MM.1S (cell line): ENCODE measurements at regions not wholly inside any gene's neighbourhood (a gene's known extent, or its start where the extent isn't known, plus 50 kb on each side); places are given as distances from the start of the nearest gene placed in this dataset.

Experiments used
- DNase-seq: peaks from one replicate; pipeline ENCODE4 v3.0.0-alpha.2; 2015
- H2AFZ ChIP-seq: fragments of 300-600 bp; sonication (generic); 2 replicates; pipeline ENCODE4 v1.6.0; 2016; ENCODE audit warnings: antibody characterized with exemption, low read length
- H3F3A ChIP-seq: fragments of 300-600 bp; sonication (generic); 2 replicates; pipeline ENCODE4 v1.6.1; 2016; ENCODE audit warnings: mild to moderate bottlenecking, antibody characterized with exemption, low read length, moderate library complexity, mixed read lengths; ENCODE audit not compliant: insufficient read depth
- H3K27ac ChIP-seq: fragments of 300-600 bp; sonication (generic); 2 replicates; pipeline ENCODE4 v1.5.1; 2016; ENCODE audit warnings: mild to moderate bottlenecking, low read length
- H3K27me3 ChIP-seq: fragments of 300-600 bp; sonication (generic); replicated peaks from 2 replicates; pipeline ENCODE4 v1.6.0; 2016; ENCODE audit warnings: low read length; ENCODE audit not compliant: insufficient read depth
- H3K36me3 ChIP-seq: fragments of 300-600 bp; sonication (generic); replicated peaks from 2 replicates; pipeline ENCODE4 v1.6.1; 2016; ENCODE audit warnings: mild to moderate bottlenecking, low read length, mixed read lengths; ENCODE audit not compliant: insufficient read depth
- H3K4me1 ChIP-seq: fragments of 300-600 bp; sonication (generic); 2 replicates; pipeline ENCODE4 v1.6.1; 2016; ENCODE audit warnings: low read length, mixed read lengths
- H3K4me2 ChIP-seq: fragments of 300-600 bp; sonication (generic); 2 replicates; pipeline ENCODE4 v1.6.0; 2016; ENCODE audit warnings: low read depth, low read length
- H3K4me3 ChIP-seq: fragments of 300-600 bp; sonication (generic); 2 replicates; pipeline ENCODE4 v1.5.1; 2016; ENCODE audit warnings: low read length, mixed read lengths
- H3K79me2 ChIP-seq: fragments of 300-600 bp; sonication (generic); 2 replicates; pipeline ENCODE4 v1.6.1; 2016; ENCODE audit warnings: mixed run types, low read length, mixed read lengths
- H3K9ac ChIP-seq: fragments of 300-600 bp; sonication (generic); 2 replicates; pipeline ENCODE4 v1.6.1; 2016; ENCODE audit warnings: low read length, mixed read lengths
- H3K9me2 ChIP-seq: fragments of 300-600 bp; sonication (generic); replicated peaks from 2 replicates; pipeline ENCODE4 v1.6.1; 2016; ENCODE audit warnings: mild to moderate bottlenecking, low read length, mixed read lengths; ENCODE audit not compliant: insufficient read depth
- H3K9me3 ChIP-seq: fragments of 300-600 bp; sonication (generic); replicated peaks from 2 replicates; pipeline ENCODE4 v1.6.1; 2016; ENCODE audit warnings: mild to moderate bottlenecking, low read length, mixed read lengths; ENCODE audit not compliant: insufficient read depth
- H4K20me1 ChIP-seq: fragments of 300-600 bp; sonication (generic); 2 replicates; pipeline ENCODE4 v1.6.1; 2016; ENCODE audit warnings: mild to moderate bottlenecking, low read length, moderate library complexity, mixed read lengths; ENCODE audit not compliant: insufficient read depth
- EZH2 ChIP-seq: fragments of 300-600 bp; sonication (generic); optimal IDR thresholded peaks from 2 replicates; pipeline ENCODE3; 2017; ENCODE audit warnings: low read depth, mild to moderate bottlenecking, antibody characterized with exemption, low read length, mixed read lengths
- EZH2phosphoT487 ChIP-seq: fragments of 300-600 bp; sonication (generic); IDR thresholded peaks from 2 replicates; pipeline ENCODE4 v1.6.1; 2018; ENCODE audit warnings: antibody characterized with exemption, low read length
- TF ChIP-seq, protein P1 (sequence below): fragments of 300-600 bp; sonication (generic); IDR thresholded peaks from 2 replicates; pipeline ENCODE4 v1.5.1; 2016; ENCODE audit warnings: antibody characterized with exemption, low read length, mixed read lengths

DNA sequence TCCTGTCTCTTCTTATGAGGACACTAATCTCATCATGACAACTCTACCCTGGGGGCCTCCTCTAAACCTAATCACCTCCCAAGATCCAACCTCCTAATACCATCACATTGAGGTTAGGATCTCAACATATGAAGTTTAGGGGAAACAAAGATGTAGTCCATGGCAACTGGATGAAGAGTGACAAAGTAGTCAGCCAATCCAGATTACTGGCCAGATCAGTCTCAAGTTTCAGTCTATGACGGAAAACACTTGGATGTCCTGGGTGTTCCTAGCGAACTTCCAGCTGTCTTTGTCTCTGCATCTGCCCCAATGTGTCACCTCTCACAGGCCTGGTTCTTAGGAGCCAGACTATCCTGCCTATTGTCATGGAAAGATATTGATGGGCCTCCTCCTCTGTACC, 630.8 kb downstream of the AACS start:
- no peaks in the 10 kb centered on the region for H3K4me1 ChIP-seq
- no peaks in the 10 kb centered on the region for H4K20me1 ChIP-seq
- no peak overlapping the region for H3K9ac ChIP-seq
- no peaks in the 10 kb centered on the region for H3K9me3 ChIP-seq
- TF ChIP-seq, protein P1, sequence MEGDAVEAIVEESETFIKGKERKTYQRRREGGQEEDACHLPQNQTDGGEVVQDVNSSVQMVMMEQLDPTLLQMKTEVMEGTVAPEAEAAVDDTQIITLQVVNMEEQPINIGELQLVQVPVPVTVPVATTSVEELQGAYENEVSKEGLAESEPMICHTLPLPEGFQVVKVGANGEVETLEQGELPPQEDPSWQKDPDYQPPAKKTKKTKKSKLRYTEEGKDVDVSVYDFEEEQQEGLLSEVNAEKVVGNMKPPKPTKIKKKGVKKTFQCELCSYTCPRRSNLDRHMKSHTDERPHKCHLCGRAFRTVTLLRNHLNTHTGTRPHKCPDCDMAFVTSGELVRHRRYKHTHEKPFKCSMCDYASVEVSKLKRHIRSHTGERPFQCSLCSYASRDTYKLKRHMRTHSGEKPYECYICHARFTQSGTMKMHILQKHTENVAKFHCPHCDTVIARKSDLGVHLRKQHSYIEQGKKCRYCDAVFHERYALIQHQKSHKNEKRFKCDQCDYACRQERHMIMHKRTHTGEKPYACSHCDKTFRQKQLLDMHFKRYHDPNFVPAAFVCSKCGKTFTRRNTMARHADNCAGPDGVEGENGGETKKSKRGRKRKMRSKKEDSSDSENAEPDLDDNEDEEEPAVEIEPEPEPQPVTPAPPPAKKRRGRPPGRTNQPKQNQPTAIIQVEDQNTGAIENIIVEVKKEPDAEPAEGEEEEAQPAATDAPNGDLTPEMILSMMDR = no peak
- no peak for TF ChIP-seq EZH2phosphoT487
- TF ChIP-seq EZH2 = no peak
- H3K4me2 ChIP-seq = no peak overlapping the region
- H3K36me3 ChIP-seq = no peaks in the 10 kb centered on the region
- no peaks in the 10 kb centered on the region for H3K79me2 ChIP-seq
- H3F3A ChIP-seq = no peaks in the 10 kb centered on the region
- DNase-seq = no peak
- no peak overlapping the region for H3K27ac ChIP-seq
- H3K9me2 ChIP-seq = no peaks in the 10 kb centered on the region
- H3K4me3 ChIP-seq = no peak overlapping the region
- no peak overlapping the region for H2AFZ ChIP-seq
- H3K27me3 ChIP-seq = no peaks in the 10 kb centered on the region

DNA sequence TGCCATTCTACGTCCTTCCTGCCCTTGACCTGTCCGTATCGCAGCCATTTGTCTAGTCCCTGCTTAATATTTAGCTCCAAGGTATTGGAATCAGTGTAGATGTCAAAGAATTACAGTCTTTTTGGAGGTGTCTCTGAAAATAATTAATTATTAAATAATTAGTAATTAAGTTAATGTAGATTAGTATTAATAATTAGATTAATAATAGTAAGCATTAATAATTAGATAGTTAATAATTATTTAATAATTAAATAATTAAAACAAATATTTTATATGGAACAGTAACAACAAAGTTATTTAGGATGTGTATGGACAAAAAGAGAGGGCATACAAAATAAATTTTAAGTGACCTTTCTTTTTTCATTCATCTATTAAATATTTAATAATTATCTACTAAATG, 639.6 kb downstream of the AACS start:
- H3K4me3 ChIP-seq = no peak overlapping the region
- H3K27me3 ChIP-seq = no peaks in the 10 kb centered on the region

DNA sequence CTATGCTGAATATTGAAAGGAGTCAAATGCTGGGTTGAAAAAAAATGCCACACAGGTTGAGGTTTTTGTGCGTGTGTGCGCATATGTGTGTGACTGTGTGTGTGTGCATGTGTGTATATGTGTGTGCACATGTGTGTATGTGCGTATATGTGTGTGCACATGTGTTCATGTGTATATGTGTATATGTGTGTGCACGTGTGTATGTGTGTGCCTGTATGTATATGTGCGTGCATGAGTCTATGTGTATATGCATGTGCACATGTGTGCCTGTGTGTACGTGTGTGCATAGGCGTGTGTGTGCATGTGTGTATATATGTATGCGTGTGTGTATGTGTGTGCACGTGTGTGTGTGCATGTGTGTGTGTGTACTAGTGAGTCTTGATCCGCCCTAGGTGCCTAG, 655.7 kb downstream of the AACS start:
- no peak for TF ChIP-seq EZH2phosphoT487
- TF ChIP-seq, protein P1 = no peak
- TF ChIP-seq EZH2 = no peak

More for the DNA sequence above, 639.6 kb downstream of the AACS start:
- Histone ChIP-seq H3K79me2 (no peaks in the 10 kb centered on the region), H2AFZ (no peak overlapping the region), H3K9me2 (no peaks in the 10 kb centered on the region), H3K36me3 (no peaks in the 10 kb centered on the region), H3F3A (no peaks in the 10 kb centered on the region), H3K9me3 (no peaks in the 10 kb centered on the region), H4K20me1 (no peaks in the 10 kb centered on the region), H3K27ac (no peak overlapping the region), H3K4me2 (no peak overlapping the region), H3K4me1 (no peaks in the 10 kb centered on the region), H3K9ac (no peak overlapping the region)
- TF ChIP-seq EZH2 (no peak), EZH2phosphoT487 (no peak)
- TF ChIP-seq, protein P1 = no peak
- no peak for DNase-seq

More for the DNA sequence above, 655.7 kb downstream of the AACS start:
- Histone ChIP-seq H3K36me3 (no peaks in the 10 kb centered on the region), H3K4me1 (no peaks in the 10 kb centered on the region), H2AFZ (no peak overlapping the region), H3K4me3 (no peak overlapping the region), H3K9ac (no peak overlapping the region), H3K79me2 (no peaks in the 10 kb centered on the region), H3K9me2 (no peaks in the 10 kb centered on the region), H3K9me3 (no peaks in the 10 kb centered on the region), H4K20me1 (no peaks in the 10 kb centered on the region), H3F3A (no peaks in the 10 kb centered on the region), H3K4me2 (no peak overlapping the region), H3K27me3 (no peaks in the 10 kb centered on the region), H3K27ac (no peak overlapping the region)
- DNase-seq = no peak
